MCF 10A (cell line): ENCODE measurements at regions not wholly inside any gene's neighbourhood (a gene's known extent, or its start where the extent isn't known, plus 50 kb on each side); places are given as distances from the start of the nearest gene placed in this dataset.

Source experiments
- BruUV-seq: library from RNA; stranded (reverse); fragments of 400-500 nt; replicated peaks from 2 replicates; lab custom pipeline; 2021; lab: Mats Ljungman, UMichigan
- CTCF ChIA-PET: fragments of 300-600 bp; sonication (Branson Sonifier 250); formaldehyde crosslinking; extraction: SDS; loops from one replicate; lab custom pipeline; 2021; ENCODE audit warnings: antibody characterized with exemption, inconsistent platforms; lab: Yijun Ruan, JAX
- POLR2A ChIA-PET: fragments of 300-600, 350-650 bp; sonication (Branson Sonifier 250); formaldehyde crosslinking; extraction: SDS; loops from one replicate; lab custom pipeline; 2020; ENCODE audit warnings: antibody characterized with exemption, inconsistent platforms; lab: Yijun Ruan, JAX
- DNase-seq: peaks from one replicate; pipeline ENCODE4 v3.0.0-alpha.2; 2018; ENCODE audit not compliant: unreplicated experiment
- H3K27ac Mint-ChIP-seq: one replicate; pipeline ENCODE4 v1.8.0; 2022; ENCODE audit warnings: mild to moderate bottlenecking, low read depth, mixed read lengths; ENCODE audit not compliant: unreplicated experiment
- H3K27me3 Mint-ChIP-seq: one replicate; pipeline ENCODE4 v1.8.0; 2022; ENCODE audit warnings: mixed read lengths; ENCODE audit not compliant: insufficient read depth, unreplicated experiment
- H3K36me3 Mint-ChIP-seq: one replicate; pipeline ENCODE4 v1.8.0; 2022; ENCODE audit warnings: mild to moderate bottlenecking, moderate library complexity, mixed read lengths; ENCODE audit not compliant: insufficient read depth, unreplicated experiment
- H3K4me1 Mint-ChIP-seq: one replicate; pipeline ENCODE4 v1.8.0; 2022; ENCODE audit warnings: mixed read lengths; ENCODE audit not compliant: insufficient read depth, unreplicated experiment
- H3K4me3 Mint-ChIP-seq: one replicate; pipeline ENCODE4 v1.8.0; 2022; ENCODE audit warnings: mild to moderate bottlenecking, moderate library complexity, mixed read lengths; ENCODE audit not compliant: unreplicated experiment
- H3K9me3 Mint-ChIP-seq: one replicate; pipeline ENCODE4 v1.8.0; 2022; ENCODE audit warnings: mixed read lengths; ENCODE audit not compliant: unreplicated experiment
- CTCF ChIP-seq: fragments of 200-600 bp; IDR thresholded peaks from one replicate; pipeline ENCODE4 v1.8.0; 2022; ENCODE audit warnings: antibody characterized with exemption, mild to moderate bottlenecking; ENCODE audit not compliant: unreplicated experiment
- intact Hi-C: fragments of 100-400 bp; cut with micrococcal nuclease; formaldehyde crosslinking; loops from 2 replicates; pipeline ENCODE4 v1.14.1; 2022

DNA sequence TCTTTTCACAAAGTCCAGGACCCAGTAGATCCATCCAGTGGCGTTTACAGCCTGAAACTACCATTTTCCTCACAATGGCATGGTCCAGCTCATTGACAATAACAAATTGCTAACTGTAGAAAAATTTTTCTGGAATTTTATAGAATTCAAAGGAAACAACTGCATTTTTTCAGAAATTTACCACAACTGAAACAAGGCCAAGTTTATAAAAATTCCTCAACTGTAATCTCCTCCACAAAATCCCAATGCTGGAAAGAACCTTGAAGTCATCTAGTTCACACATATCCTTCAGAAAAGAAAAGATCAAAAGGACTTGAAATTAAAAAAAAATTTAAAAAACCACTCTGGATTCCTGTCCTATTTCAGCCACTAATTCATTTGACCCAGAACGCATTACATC is 226.0 kb upstream of the CTAGE1 start:
- H3K4me1 Mint-ChIP-seq: peaks cover 9% of the 10 kb centered on the region
- BruUV-seq: no TSS peak
- TF ChIP-seq CTCF: no peak
- ChIA-PET POLR2A (no interaction called here), CTCF (no interaction called here)
- H3K27me3 Mint-ChIP-seq: no peaks in the 10 kb centered on the region
- DNase-seq: no peak
- intact Hi-C loops: no loop called here
- H3K9me3 Mint-ChIP-seq: no peaks in the 10 kb centered on the region
- H3K4me3 Mint-ChIP-seq: no peak overlapping the region
- no peaks in the 10 kb centered on the region for H3K36me3 Mint-ChIP-seq
- no peak overlapping the region for H3K27ac Mint-ChIP-seq

DNA sequence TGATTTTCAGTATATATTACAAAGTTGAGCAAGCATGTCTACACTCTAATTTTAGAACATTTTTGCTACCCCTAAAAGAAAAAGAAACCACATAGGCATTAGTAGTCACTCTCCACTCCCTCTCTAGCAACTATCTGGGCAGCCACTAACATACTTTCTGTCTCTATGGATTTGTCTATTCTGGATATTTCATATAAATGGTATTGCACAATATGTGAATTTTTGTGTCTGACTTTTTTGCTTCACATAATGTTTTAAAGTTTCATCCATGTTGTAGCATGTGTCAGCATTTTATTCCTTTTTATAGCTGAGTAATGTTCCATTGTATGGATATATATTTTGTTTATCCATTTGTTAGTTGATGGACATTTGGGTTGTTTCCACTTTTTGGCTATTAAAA is 232.5 kb upstream of the CTAGE1 start:
- CTCF ChIA-PET: interaction anchor here (0.6 kb wide), 1 partner anchor 251 kb away, joined by 3 read pairs; no protein-coding TSS in a partner anchor
- Mint-ChIP-seq H3K4me1 (no peaks in the 10 kb centered on the region), H3K9me3 (peaks cover 7% of the 10 kb centered on the region), H3K36me3 (no peaks in the 10 kb centered on the region), H3K4me3 (no peak overlapping the region), H3K27me3 (no peaks in the 10 kb centered on the region), H3K27ac (no peak overlapping the region)
- TF ChIP-seq CTCF: no peak
- POLR2A ChIA-PET: interaction anchor here (0.7 kb wide), 1 partner anchor 145 kb away, joined by 5 read pairs; no protein-coding TSS in a partner anchor
- no peak for DNase-seq
- intact Hi-C loops: no loop called here
- BruUV-seq: no TSS peak

DNA sequence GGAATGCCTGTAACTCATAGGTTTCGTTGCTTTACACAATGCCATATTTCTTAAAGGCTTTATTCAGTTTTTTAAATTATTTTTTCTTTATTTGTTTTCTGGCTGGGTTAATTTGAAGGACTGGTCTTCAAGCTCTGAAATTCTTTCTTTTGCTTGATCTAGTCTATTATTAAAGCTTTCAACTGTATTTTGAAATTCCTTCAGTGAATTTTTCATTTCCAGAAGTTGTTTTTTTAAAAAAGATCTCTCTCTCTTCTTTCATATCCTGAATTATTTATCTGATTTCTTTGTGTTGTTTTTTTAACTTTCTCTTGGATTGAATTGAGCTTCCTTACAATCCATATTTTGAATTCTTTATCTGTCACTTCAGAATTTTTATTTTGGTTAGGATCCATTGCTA is 239.9 kb upstream of the CTAGE1 start:
- no TSS peak for BruUV-seq
- intact Hi-C loops: no loop called here
- no peaks in the 10 kb centered on the region for H3K27me3 Mint-ChIP-seq
- no peaks in the 10 kb centered on the region for H3K4me1 Mint-ChIP-seq
- DNase-seq: no peak
- no peak overlapping the region for H3K27ac Mint-ChIP-seq
- POLR2A ChIA-PET: interaction anchor here (1.2 kb wide), 1 partner anchor 25 kb away, joined by 5 read pairs; no protein-coding TSS in a partner anchor
- no peaks in the 10 kb centered on the region for H3K36me3 Mint-ChIP-seq
- CTCF ChIA-PET: no interaction called here
- H3K4me3 Mint-ChIP-seq: no peak overlapping the region
- no peak for TF ChIP-seq CTCF
- H3K9me3 Mint-ChIP-seq: peaks cover 26% of the 10 kb centered on the region

- CTCF ChIA-PET: no interaction called here
Measured at GRCh38 chr18:22658318-22658717, 240.6 kb upstream of the CTAGE1 start.

More at GRCh38 chr18:22658318-22658717, 240.6 kb upstream of the CTAGE1 start:
- BruUV-seq: no TSS peak
- no peak overlapping the region for H3K4me3 Mint-ChIP-seq
- no peak overlapping the region for H3K27ac Mint-ChIP-seq
- DNase-seq: no peak
- no peaks in the 10 kb centered on the region for H3K36me3 Mint-ChIP-seq
- peaks cover 28% of the 10 kb centered on the region for H3K9me3 Mint-ChIP-seq
- TF ChIP-seq CTCF: no peak
- no peaks in the 10 kb centered on the region for H3K27me3 Mint-ChIP-seq
- intact Hi-C loops: no loop called here
- POLR2A ChIA-PET: interaction anchor here (1.2 kb wide), 1 partner anchor 25 kb away, joined by 5 read pairs; no protein-coding TSS in a partner anchor
- H3K4me1 Mint-ChIP-seq: no peaks in the 10 kb centered on the region
